GM19467 (cell line): ENCODE measurements at regions not wholly inside any gene's neighbourhood (a gene's known extent, or its start where the extent isn't known, plus 50 kb on each side); places are given as distances from the start of the nearest gene placed in this dataset.

Source experiments
- ATAC-seq: cut with Tn5 transposase; IDR thresholded peaks from one replicate; pipeline ENCODE4 v1.9.1; 2021; ENCODE audit warnings: mild to moderate bottlenecking, moderate library complexity; ENCODE audit not compliant: unreplicated experiment

DNA sequence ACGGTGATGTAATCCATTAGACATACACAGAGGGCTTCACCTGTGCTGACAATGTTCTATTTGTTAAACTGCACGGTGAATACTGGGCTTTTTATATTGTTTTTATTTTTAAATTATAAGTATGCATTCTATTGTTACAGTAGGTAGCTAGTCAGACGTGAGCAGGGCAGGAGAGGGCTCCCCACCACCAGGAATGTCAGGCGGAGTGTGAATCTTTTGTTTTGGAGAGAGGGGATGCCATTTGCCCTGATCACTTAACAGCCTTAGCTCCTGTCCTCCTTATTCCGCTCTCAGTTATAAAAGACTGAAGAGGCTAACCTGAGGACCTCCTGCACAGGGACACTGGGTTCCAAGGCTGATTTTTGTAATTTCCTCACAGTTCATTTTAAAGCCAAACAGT is 151.6 kb upstream of the TAPT1 start:
- ATAC-seq = no peak

DNA sequence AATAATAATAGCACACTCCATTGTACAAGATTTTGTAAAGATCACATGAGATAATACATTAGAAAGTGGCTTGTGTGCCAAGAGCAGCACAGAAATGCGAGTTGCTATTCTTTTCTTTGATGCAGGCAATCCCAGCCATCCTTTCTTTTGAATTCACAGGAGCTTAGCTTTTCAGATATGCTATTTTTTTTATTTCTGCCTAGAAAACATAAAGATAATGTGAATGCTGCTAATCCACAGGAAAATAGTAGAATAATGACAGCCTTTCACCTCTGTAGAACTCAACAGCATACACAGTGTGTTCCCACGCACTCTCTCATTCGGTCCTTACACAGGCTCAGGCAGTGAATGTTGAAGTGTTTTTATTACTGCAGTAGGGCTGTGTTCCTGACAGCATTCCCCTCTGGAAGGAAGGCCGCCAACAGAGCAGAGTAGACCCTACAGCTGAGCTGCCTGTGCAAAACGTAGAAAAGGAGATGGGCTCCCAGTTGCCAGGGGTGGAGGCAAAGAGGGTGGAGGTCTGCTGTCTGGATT is 138.8 kb upstream of the TAPT1 start:
- ATAC-seq = no peak

DNA sequence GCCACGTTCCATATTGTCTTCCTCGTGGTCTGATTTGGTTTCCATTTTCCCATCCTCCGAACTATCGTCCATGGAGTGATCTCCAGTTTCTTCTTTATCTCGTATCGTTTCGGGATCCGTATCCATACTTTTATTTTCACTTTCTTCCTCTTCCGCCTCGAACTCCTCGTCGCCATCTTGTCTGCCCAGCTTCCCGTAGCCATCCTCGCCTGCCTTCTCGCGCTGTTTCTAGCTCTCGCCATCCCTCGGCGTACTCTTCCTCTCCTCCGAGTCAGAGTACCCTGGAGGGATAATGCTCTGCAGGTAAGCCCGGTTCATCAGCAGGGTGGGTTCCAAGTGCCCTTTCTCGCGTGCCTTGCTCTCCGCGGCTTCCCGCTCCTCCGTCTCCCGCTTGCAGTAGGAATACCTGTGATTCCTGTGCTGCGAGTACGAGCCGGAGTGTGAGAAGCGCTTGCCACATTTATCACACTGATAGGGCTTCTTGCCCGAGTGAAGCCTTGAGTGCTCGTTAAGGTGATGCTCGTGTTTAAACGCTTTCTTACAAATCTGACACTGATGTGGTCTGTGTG is 134.5 kb upstream of the TAPT1 start:
- no peak for ATAC-seq

DNA sequence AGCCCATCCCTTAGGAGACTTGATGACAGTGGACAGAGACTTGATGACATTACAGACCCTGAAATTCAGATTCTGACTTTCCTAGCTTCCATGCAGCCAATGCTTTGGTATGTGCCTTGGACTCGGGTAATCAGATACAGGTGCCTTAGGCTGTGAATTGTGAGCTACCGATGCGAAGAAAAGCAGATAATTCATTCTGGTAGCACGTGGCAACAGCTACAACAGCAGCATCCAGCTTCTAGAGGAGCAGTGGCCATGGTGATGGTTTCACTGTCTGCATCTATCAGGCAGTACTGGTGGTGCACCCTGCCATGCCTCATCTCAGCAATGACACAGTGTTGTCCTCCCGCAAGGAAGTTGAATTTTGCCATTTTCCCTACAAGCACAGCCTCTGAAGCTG is 126.9 kb upstream of the TAPT1 start:
- ATAC-seq = no peak

DNA sequence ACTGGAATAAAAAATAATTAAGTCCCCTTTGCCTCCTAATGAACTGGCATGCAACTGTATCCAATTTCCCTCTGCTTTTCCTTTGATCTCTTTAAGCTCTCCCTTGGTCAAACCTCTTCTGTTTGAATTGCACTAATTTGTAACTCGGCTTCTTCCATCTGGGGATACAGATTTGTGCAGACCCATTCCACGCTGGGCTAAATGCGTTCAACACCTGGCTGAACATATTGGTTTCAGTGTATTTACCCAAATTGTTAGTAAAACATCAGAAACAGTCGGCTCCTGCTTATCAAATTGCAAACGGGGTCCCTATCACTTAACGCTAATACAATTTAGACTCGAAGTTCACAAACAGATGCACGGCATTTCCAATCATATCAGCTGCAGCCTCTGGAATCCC is 124.9 kb upstream of the TAPT1 start:
- no peak for ATAC-seq

DNA sequence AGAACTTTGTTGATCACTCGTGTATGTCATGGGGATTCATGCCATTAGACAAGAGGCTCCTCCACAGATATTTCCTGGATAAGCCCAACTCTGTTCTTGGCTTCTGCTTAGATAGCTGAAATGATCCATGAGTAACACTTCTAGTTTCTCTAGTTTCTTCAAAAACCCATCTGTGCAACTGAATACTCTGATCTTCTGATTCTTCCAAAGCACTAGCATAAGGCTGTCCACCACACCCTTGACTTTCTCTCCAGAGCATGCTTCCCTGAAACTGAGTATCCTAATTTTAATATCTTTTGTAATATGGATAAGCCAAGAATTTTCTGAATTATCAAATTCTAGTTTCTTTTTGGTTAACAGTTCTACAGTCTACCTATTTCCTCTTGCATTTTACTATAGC is 118.6 kb upstream of the TAPT1 start:
- ATAC-seq = no peak

DNA sequence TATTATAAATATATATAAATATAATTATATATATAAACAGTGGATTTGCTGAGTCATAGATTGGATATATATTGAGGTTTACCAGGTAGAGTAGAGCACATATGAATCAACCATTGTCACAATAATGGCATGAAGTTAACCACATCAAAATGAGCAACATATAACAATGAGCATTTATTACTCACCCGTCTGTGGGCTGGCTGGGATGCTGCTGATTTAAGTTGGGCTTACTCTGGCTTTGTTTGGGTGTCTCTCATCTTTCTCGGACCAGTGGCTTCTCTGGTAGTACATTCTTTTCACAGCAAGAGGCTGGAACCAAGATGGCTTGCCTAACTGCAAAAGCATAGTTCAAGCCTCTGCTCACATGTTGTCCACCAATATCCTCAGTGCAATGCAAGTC is 111.7 kb upstream of the TAPT1 start:
- ATAC-seq = no peak

DNA sequence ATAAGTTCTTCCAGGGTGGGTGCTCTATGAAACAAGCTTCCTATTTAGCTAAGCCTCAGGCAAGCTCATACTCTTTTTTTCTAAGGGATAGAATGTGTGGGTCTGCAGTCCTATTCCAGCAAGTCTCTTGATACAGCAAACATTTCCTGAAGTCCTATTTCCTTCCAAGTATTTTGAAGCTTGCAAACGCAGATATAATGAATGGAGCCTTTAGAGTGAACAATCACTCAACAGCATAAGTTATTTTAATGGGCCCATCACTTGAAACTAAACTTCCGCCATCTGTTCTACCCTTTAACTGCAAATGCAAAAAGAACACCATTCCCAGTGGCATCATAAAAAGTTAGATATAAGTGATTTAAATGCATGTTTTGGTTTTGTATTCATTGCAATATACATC is 108.3 kb upstream of the TAPT1 start:
- no peak for ATAC-seq

DNA sequence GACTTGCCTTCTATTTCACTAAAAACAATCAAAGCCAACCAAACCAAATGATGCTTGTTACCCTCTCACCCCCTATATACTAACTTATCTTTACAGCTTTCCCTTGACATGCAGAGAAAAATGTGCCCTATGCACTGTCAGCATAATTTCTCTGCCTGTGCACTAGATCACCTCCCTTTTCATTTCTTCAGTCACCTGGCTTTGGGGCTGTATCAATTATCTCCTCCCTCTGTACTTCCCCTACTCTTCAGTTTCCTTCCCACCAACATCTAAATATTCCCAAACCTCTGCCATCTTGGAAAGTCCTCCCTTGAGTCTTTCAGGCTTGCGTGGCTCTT is 103.5 kb upstream of the TAPT1 start:
- no peak for ATAC-seq

DNA sequence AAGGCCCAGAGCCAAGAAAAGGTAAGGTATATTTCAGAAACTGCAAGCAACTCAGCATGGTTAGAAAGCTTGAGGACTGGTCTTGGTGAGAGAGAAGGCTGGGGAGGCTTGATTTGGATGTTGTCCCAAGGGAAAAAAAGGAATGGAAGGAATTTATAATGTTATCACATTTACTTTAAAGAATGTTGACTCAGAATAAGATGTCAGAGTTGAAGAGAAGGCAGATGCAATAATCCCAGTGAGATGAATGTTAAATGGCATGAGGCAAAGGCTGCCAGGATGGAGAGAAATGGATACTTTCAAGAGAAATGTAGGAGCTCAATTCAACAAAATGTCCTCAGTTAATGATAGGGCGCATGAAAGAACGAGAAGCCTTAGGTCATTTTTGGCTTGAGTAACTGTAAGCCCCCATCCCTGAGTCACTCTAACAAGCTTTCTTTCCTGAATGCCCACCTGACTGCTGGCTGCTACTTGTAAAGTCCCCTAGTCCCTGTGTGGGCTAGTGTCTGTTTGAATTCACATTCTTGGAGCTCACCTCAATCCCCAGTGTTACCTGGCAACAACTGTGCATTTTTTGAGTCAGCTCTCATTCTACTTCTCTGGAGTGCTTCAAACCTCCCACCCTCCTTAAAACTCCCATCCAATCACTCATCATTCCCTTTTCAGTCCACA is 103.0 kb upstream of the TAPT1 start:
- ATAC-seq = no peak

DNA sequence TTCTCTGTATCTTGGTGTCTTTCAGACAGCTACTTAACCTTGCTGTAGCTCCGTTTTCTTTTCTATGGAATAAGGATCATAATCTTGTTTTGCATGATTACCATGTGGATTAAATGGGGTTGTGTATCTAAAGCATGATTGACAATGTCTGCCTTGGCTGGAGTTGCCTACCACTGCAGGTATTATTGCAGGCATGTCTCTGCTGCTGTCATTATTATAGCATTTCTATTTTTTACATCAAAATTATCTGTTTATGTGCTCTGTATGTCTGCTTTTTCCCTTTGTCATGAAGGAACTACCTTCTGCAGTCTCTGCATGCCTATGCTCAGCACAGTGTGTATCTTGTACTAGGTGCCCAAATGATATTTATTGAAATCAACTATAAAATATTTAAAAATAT is 95.9 kb upstream of the TAPT1 start:
- no peak for ATAC-seq

DNA sequence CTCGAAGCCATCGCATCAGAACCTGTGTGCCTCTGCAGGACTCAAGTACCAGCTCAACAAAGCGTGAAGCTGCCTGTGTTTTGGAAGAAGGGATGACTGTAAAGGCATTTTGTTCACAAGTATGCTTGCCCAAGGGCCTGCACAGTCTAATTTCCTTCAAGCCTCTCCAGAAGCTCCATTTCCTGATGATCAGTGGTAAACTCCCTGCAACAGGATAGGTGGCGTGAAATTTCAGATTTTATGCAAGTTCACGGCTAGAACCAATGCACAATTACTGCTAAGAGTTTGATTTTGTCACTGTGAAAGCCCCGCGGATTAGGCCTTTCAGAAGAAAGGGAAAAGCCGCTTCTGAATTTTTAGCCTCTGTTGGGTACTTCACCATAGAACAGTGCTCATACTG is 89.2 kb upstream of the TAPT1 start:
- ATAC-seq = no peak

DNA sequence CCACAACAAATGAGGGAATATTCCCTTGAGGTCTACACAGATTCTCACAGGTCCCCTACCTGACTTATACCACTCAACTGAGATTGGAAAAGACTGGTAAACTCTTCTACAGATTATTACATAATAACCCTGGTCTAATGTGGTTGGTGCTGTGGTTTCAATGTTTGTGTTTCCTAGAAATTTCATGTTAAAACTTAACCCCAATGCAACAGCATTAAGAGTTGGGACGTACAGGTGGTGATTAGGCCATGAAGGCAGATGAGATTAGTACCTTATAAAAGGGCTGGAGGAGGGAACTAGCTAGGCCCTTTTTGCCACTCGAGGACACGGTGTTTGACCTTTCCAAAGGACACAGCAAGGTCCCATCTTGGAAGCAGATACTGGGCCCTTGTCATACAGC is 84.3 kb upstream of the TAPT1 start:
- ATAC-seq = no peak

DNA sequence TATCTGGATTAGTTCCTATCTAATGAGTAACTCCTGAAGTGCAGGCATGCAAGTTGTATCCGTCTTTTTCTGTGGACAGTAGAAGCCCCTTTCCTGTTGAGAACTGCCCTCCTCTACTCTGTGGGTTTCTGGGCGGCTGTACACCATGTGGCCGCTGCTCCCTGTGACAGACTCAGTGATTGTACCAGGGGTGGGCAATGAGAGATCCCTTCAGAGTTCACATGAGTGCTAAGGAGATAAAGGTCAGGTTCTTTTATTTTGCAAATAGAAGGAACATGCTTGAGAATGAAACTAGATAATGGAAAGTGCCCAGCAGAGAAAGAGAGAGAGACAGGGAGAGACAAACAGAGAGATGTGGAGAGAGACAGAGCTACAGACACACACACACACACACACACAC is 76.4 kb upstream of the TAPT1 start:
- ATAC-seq = no peak

DNA sequence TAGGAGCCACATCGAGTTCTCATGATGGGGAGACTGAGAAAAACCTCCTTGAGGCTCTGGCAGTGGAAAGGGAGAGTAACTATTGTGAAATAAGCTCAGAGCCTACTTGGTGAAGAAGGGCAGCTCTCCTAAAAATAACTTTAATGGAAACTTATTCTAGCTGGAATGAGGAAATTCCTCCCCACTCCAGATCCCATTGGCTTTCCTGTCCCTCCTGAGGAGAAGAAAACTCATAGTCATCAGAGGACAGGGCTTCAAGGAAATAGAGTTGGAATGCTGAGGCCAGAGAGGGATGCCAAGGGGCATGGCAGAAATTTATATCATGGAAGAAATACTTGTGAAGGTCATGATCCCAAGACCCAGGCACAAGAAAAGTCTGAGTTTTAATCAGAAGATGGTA is 70.7 kb upstream of the TAPT1 start:
- ATAC-seq = no peak

DNA sequence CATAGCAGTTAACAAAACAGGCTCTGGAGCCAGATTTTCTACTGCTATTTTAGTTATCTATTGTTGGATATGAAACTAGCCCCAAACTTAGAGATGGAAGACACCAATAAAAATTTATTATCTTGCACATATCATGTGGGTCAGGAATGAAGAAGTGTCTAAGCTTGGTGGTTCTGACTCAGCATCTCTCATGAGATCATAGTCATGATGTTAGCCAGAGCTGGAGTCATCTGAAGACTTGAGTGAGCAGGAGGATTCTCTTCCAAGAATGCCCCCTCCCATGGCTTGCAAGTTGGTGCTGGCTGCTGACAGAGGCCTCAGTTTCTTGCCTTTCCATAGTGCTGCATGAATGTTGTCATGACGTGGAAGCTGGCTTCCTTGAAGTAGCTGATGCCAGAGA is 68.2 kb upstream of the TAPT1 start:
- no peak for ATAC-seq

DNA sequence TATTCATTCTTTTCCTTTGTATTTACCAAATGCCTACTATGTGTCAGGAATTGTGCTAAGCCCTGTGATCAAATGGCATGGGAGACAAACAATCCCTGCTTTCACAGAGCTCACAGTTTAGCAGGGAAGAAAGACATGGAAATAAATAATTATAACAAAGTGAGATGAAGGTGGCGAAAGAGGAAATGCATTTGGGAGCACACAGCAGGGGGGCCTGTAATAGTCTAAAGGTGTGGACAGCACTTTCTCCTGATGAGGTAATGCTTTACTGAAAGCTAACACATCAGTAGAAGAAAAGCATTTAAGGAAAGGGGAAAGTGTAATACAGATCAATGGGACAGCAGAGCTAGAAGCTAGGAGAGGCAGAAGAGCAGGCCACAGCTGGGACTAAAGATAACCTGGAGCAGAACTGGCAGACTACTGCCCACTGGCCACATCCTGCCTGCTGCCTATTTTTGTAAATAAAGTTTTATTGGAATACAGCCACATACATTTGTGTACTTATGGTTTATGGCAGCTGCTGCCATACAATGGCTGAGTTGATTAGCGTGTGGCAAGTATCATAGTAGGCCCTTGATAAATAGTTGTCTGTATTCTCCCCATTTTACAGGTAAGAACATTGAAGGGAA is 67.1 kb upstream of the TAPT1 start:
- no peak for ATAC-seq

DNA sequence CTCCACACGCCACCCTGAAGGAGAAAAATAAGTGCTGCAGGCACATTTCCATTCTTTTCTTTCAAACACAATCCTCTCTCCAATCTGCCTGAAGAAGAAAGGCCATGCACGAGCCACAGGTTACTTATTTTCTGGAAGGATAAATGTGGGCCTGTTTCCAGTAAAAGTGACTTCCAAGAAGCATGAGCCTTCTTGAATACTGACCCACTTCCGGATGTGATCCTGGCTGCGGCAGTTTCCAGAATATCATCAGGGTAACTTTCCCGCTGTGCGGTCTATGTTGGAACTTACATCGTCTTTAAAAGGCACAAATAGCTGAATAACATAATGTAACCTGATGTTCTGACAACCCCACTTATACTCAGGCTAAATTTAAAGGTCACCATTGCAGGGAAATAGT is 66.3 kb upstream of the TAPT1 start:
- no peak for ATAC-seq

DNA sequence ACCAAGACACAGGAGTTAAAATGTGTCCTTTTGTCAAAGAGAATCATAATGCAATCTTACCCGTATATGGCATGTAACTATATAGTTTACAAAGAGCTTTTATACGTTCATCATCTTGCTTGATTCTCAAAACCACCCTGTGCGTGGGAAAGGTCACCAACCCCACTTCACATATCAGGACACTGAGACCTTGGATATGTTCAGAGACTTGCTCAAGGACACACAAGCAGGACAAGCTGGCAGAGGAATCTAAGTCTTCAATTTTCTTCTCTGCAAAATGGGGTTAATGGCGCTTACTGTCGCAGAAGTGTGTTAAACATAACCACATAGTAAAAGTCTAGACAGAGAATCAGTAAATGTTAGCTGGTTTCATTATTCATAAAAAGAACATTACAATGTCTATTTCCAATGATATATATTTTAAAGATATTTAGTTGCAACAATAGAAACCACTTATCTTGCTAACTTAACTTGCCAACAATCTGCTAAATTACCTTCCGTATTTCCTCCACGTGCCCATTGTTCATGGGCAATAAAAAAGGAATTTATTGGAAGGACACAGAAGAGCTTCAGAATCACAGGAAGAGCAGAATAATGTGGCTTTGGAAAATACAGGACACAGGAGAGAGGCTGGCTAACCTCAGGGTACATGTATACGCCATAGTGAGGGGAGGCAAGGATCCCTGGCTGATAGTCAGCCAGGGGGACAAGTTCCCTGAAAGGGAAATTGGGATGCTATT is 64.6 kb upstream of the TAPT1 start:
- no peak for ATAC-seq

DNA sequence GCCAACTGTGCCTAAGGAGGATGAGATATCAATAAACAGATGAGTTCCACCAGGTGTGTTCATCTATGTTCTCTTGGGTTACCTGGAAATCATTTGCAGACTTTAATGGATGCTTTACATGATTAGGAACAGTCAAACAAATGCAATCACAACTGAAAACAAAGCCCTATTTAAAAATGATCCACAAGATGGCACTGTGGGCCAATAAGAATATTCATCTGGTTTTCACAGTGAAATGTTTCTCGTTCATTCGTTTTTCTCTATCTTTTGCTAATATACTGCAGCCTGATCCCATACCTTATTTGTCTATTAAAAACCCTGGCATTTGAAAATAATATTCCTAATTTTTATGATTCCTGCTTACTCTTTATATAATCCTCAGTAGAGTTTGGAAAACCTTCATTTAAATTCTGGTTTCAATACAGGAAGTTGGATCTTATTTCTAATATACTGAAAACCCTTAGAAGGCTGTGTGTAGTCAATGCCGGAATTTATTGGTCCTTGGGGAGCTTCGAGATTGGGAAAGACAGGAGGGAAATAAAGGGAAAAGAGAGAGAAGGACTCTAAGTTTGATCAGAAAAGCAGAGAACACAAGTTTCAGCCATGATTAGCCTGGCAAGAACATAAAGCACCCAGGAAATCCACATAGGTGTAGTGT is 63.8 kb upstream of the TAPT1 start:
- no peak for ATAC-seq

DNA sequence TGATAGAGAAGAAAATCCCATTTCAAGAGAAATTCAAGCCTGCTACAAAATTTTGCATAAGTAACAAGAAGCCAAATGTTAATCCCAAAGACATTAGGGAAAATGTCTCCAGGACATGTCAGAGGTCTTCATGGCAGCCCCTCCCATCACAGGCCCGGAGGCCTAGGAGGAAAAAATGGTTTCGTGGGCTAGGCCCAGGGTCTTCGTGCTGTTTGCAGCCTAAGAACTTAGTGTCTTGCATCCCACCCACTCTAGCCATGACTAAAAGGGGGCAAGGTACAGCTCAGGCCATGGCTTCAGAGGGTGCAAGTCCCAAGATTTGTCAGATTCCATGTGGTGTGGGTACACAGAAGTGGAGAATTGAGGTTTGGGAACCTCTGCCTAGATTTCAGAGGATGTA is 57.8 kb upstream of the TAPT1 start:
- ATAC-seq = no peak
